ENCODE measurements at regions not wholly inside any gene's neighbourhood (a gene's known extent, or its start where the extent isn't known, plus 50 kb on each side); places are given as distances from the start of the nearest gene placed in this dataset.
"Not testable (repeated sequence)": the region's sequence is repeated elsewhere in the genome, so short reads cannot be mapped to it uniquely, and the experiment has no call there.

DNA sequence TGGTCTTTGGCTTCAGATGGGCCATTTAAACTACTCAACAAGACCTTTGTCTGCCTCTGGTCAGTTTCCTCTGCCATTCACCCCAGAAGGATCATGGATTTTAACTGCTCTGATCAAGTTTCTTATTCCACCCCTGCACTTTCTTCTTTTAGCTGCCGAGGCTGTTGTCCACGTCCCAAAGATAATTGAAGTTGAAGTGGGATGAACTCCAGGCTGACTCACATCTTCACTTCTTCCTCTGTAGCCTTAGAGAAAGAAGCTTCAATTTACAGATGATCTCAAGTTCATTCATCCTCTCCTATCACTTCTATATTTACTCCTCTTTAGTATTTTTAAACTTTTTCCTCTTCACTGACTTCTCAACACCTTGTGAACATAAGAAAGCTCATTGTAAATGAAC lies 651.6 kb downstream of the UTRN start:
- in situ Hi-C loops (cut with HindIII; ENCODE audit: low pct_ligation_motif_present, low pct_unique_long_range_greater_than_20kb, low sequenced_read_pairs) = no loop called here
- DNase-seq = no peak

- no peak for DNase-seq
Measured at GRCh38 chr6:144939921-144940320, 654.8 kb downstream of the UTRN start.

GRCh38 chr6:144944106-144944505 lies 659.0 kb downstream of the UTRN start:
- in situ Hi-C loops (cut with HindIII; ENCODE audit: low pct_ligation_motif_present, low pct_unique_long_range_greater_than_20kb, low sequenced_read_pairs) = no loop called here
- DNase-seq = no peak

More at GRCh38 chr6:144939921-144940320, 654.8 kb downstream of the UTRN start:
- in situ Hi-C loops (cut with HindIII; ENCODE audit: low pct_ligation_motif_present, low pct_unique_long_range_greater_than_20kb, low sequenced_read_pairs) = no loop called here

- in situ Hi-C loops (cut with HindIII; ENCODE audit: low pct_ligation_motif_present, low pct_unique_long_range_greater_than_20kb, low sequenced_read_pairs) = no loop called here
- DNase-seq = no peak
Measured at GRCh38 chr6:144947398-144947976, 662.4 kb downstream of the UTRN start.

DNA sequence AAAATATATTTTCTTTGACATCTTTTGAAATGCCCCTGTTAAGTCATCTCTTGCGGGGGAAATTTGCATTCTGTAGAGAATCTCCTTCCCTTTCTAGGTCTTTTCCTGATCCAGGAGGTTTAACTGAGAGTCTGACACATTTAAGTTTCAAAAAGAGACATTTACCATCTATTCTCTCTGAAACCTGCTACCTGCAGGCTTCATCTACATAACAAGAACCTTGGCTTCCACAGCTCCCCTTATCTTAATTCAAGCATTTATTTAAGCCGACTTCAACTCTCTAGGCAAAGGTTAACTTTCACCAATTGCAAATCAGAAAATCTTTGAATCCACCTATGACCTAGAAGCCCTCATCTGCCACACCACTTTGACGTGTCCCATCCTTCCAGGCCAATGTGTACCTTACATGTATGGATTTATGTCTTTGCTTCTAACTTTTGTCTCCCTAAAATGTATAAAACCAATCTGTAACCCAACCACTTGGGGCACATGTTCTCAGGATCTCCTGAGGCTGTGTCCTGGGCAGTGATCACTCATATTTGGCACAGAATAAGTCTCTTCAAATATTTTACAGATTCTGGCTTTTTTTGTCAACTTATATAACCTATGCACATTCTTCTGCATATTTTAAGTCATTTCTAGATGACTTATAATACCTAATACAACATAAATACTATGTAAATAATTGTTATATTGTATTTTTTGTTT lies 666.7 kb downstream of the UTRN start:
- in situ Hi-C loops (cut with HindIII; ENCODE audit: low pct_ligation_motif_present, low pct_unique_long_range_greater_than_20kb, low sequenced_read_pairs) = no loop called here
- DNase-seq = no peak

DNA sequence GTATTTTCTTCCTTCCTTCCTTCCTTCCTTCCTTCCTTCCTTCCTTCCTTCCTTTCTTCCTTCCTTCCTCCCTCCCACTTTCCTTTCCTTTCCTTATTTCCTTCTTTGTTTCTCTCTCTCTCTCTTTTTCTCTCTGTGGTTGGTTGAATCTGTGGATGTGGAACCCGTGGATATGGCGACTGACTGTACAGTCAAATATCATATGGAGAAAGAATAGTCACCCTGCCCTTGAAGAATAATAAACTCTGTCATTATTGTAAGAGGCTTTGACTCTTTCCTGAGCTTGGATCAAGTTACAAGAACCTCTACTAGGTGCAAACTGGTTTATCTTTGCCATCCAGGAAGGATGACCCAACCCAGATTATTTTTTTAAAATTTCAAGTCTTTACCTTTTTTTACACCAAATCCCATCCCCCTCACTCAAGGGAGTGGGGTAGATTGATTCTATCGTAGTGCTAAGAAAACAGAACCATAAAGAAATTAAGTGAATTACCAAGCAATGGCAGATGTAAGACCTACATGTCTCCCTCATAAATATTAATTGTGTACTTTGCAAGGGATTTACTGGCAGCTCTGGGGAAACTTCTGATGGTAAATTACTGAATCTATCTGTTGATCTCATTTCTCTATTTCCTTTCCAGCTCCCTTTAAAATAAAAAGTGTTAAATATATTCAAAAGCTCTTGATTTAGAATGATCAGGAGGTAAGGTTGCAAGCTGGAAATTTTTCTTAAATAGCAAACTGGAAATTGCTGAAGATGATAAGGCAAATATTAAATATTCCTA lies 667.5 kb downstream of the UTRN start:
- in situ Hi-C loops (cut with HindIII; ENCODE audit: low pct_ligation_motif_present, low pct_unique_long_range_greater_than_20kb, low sequenced_read_pairs) = no loop called here
- DNase-seq = no peak

- DNase-seq = peak; percentile 42
- in situ Hi-C loops (cut with HindIII; ENCODE audit: low pct_ligation_motif_present, low pct_unique_long_range_greater_than_20kb, low sequenced_read_pairs) = no loop called here
Measured at GRCh38 chr6:144953552-144954240, 668.6 kb downstream of the UTRN start.

- in situ Hi-C loops (cut with HindIII; ENCODE audit: low pct_ligation_motif_present, low pct_unique_long_range_greater_than_20kb, low sequenced_read_pairs) = no loop called here
- DNase-seq = no peak
Measured at GRCh38 chr6:144954241-144954556, 669.1 kb downstream of the UTRN start.

DNA sequence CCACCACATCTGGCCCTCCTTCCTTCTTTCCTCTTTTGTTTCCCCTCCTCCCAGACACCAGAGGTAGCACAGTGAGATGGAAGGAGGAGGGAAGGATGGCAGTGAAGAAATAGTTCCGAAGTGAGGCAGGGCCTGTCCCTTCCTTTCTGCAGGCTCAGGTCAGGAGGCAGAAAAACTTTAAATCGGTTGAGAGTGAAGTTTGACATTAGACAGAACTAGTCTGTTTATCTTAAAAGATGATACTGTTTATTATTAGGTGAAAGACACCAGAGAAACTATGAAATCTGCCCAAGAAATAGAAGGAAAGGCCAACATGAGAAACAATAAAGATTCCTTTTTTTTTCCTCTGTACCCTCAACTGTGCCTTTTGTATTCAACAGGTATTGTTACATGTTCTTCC lies 670.3 kb downstream of the UTRN start:
- in situ Hi-C loops (cut with HindIII; ENCODE audit: low pct_ligation_motif_present, low pct_unique_long_range_greater_than_20kb, low sequenced_read_pairs) = no loop called here
- no peak for DNase-seq

- in situ Hi-C loops (cut with HindIII; ENCODE audit: low pct_ligation_motif_present, low pct_unique_long_range_greater_than_20kb, low sequenced_read_pairs) = no loop called here
Measured at GRCh38 chr6:144955859-144956258, 670.7 kb downstream of the UTRN start.

GRCh38 chr6:144956697-144957096 lies 671.6 kb downstream of the UTRN start:
- in situ Hi-C loops (cut with HindIII; ENCODE audit: low pct_ligation_motif_present, low pct_unique_long_range_greater_than_20kb, low sequenced_read_pairs); DNase-seq: not testable (repeated sequence)

More at GRCh38 chr6:144955859-144956258, 670.7 kb downstream of the UTRN start:
- DNase-seq = no peak

DNA sequence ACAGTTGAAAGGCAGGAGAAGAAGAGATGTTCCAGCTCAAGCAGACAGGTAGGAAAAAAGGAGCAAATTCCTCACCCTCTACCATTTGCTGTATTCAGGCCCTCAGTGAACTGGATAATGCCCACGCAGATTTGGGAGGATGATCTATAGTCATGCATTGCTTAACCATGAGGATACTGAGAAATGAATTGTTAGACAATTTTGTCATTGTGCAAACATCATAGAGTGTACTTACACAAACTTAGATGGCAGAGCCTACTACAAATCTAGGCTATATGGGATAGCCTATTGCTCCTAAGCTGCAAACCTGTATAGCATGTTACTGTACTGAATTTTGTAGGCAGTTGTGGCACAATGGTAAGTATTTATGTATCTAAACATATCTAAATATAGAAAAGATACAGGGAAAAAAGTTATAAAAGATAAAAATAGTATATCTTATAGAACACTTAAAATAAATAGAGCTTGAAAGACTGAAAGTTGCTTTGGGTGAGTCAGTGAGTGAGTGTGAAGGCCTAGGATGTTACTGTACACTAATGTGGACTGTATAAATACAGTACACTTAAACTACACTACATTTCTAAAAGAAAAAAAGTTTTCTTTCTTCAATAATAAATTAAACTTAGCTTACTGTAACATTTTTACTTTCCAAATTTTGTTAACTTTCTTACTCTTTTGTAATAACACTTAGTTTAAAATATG lies 672.3 kb downstream of the UTRN start:
- DNase-seq = no peak
- in situ Hi-C loops (cut with HindIII; ENCODE audit: low pct_ligation_motif_present, low pct_unique_long_range_greater_than_20kb, low sequenced_read_pairs) = no loop called here

DNA sequence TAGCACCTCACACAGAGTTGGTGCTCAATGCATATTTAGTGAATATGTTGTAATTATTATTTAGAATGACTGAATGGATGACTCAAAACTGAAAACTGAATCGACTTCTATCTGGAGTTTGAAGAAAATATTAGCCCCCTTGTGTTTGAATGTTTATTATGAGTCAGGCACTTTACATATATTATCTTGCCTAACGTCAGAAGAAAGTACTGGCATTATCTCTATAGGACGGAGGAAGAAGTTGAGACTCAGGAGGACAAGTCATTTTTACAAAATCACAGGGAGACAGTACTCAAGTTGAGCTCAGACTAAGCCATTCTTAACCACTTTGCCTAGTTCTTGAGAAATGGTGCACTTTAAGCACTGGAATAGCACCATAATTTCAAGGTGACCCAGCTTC lies 684.0 kb downstream of the UTRN start:
- no peak for DNase-seq
- in situ Hi-C loops (cut with HindIII; ENCODE audit: low pct_ligation_motif_present, low pct_unique_long_range_greater_than_20kb, low sequenced_read_pairs) = no loop called here

GRCh38 chr6:144969602-144970272 lies 684.6 kb downstream of the UTRN start:
- DNase-seq = no peak
- in situ Hi-C loops (cut with HindIII; ENCODE audit: low pct_ligation_motif_present, low pct_unique_long_range_greater_than_20kb, low sequenced_read_pairs) = no loop called here

- DNase-seq; in situ Hi-C loops (cut with HindIII; ENCODE audit: low pct_ligation_motif_present, low pct_unique_long_range_greater_than_20kb, low sequenced_read_pairs): not testable (repeated sequence)
Measured at GRCh38 chr6:144977250-144977864, 692.2 kb downstream of the UTRN start.

GRCh38 chr6:144978208-144978607 lies 693.1 kb downstream of the UTRN start:
- in situ Hi-C loops (cut with HindIII; ENCODE audit: low pct_ligation_motif_present, low pct_unique_long_range_greater_than_20kb, low sequenced_read_pairs) = no loop called here
- no peak for DNase-seq

GRCh38 chr6:144986271-144986670 lies 701.1 kb downstream of the UTRN start:
- in situ Hi-C loops (cut with HindIII; ENCODE audit: low pct_ligation_motif_present, low pct_unique_long_range_greater_than_20kb, low sequenced_read_pairs) = no loop called here
- no peak for DNase-seq

All from ACHN (cell line).